ENCODE measurements at regions not wholly inside any gene's neighbourhood (a gene's known extent, or its start where the extent isn't known, plus 50 kb on each side); places are given as distances from the start of the nearest gene placed in this dataset.

DNA sequence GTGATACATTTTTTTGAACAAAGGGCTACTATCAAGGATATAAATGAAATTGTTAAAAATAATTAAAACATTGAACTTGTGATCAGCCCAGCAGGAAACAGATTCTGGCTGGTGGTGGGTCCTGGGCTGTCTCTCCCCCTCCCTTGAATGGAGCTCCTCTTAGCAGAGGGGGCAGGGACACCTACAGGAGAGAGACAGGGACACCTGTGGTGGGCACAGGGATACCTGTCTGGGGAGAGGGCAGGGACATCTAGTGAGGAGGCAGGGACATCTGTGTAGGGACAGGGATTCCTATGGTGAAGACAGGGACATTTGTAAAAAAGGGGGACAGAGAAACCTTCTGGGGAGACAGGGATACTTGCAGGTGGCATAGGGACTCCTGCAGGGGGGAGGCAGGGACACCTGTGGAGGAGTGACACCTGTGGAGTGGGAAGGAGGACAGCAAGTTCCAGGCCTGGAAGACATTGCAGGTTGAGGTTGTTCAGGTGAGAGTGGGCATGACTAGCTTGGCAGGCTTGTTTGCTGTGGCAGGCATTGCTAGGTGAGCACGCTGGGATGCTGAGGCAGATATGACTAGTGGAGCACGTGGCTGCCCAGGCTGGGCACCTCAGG is 264.2 kb downstream of the IRX2 start:
- no peak for DNase-seq

- DNase-seq = no peak
These were observed 265.1 kb downstream of the IRX2 start for GRCh38 chr5:2486373-2486772.

GRCh38 chr5:2482778-2483177 is 268.7 kb downstream of the IRX2 start:
- no peak for DNase-seq

DNA sequence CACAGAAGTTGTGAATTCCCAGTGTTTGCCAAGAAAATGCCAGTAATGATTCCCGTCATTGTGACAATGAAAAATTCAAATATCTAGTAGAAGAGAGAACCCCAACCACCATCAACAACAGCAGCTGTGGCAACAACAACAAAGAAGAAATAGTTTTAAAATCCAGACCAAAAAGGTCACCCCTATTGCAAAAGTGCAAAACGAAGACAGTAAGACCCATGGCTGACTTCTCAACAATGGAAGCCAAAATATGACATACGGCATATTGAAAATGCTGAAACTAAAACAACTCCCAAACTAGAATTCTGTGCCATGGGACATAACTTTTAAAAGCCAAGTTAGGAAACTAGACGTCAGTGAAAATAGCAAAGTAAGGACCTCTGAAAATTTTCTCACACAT is 270.6 kb downstream of the IRX2 start:
- DNase-seq = no peak

DNA sequence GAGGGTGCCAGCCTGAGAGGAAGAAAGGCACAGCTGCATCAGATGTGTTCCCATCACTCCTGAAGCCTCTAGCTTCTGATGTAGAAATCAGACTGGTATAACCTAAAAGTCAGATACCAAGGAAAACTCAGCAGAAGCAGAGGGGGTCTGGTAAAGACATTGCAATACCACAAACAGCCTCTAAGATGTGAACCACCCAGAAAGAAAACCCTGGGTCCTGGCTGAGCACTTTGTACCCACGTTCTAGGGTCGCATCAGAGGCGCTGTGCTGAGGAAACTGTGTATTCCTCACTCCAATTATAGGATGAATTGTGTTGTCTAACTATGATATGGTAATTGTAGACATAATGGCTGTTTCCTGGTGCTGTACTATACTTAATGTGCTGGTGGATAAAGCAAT is 275.6 kb downstream of the IRX2 start:
- DNase-seq = no peak

DNA sequence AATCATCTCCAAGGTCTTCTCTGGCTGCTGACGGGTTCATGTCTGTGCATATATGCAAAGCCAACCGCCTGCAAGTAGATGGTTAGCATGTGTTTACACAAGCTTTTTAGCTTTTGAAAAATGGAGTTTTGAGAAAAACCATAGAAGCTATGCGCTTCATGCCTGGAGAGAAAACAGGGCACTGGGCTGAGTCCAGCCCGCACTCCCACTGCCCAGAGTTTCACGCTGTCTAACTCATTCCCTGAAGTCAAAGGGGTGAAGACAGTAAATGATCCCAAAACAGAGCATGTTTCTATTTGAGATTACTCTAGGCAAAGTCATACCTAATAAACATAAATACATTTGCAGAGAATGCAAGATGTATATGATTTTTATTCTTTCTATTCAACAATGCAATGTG is 278.8 kb downstream of the IRX2 start:
- DNase-seq = no peak

- no peak for DNase-seq
These were observed 280.2 kb downstream of the IRX2 start for GRCh38 chr5:2471152-2471879.

DNA sequence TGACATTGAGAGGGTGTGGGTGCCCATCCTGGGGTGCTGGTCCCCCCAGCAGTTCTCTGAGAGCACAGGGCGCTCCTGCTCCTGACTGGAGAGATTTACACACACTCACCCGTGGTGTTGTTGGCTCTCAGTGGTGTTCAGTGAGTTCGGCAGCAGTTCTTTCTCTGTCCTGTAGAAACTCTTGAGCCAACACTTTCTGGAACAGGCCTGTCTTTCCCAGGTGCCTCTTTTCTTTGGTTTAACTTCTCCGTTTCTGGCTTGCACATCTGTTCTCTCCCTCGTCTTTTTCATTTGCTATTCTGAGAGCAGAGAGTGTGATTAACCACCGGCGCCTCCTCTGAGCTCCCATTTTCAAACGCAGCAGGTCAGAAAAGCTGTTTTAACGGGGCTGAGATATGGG is 284.5 kb downstream of the IRX2 start:
- no peak for DNase-seq

DNA sequence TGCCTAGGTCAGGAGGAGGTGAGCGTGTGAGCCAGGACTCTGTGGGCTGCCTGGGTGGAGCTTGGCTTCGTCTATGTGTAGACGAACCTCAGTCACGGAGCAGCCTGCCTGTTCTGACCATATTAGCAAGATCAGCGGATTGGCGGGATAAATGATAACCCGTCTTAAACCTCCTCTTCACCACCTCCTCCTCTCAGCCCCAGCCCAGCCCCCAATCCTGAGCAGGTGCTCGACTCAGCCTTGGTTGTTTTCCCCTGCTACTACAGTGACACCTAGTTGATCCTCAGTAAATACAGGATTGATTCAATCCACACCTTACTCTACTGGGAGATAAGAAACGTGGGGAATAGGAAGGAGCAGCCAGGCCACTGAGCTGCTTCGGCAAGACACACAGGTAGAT is 286.1 kb downstream of the IRX2 start:
- no peak for DNase-seq

- no peak for DNase-seq
These were observed 287.3 kb downstream of the IRX2 start for GRCh38 chr5:2464141-2464540.

- DNase-seq = no peak
These were observed 289.5 kb downstream of the IRX2 start for GRCh38 chr5:2461701-2462691.

DNA sequence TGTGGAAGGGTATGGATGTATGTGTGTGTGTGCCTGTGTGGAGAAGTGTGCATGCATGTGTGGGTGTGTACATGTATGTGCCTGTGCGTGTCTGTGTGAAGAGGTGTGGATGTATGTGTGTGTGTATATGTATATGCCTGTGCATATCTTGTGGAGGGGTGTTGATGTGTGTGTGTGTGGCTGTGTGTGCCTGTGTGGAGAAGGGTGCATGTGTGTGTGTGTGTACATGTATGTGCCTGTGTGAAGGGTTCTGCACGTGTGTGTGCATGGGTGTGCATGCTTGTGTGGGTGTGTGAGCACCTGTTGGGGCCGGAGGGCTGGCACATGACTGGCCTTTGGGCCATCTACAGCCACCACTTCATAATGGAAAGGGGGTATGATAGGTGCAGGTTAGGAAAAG is 291.4 kb downstream of the IRX2 start:
- no peak for DNase-seq

GRCh38 chr5:2459251-2459650 is 292.2 kb downstream of the IRX2 start:
- no peak for DNase-seq

DNA sequence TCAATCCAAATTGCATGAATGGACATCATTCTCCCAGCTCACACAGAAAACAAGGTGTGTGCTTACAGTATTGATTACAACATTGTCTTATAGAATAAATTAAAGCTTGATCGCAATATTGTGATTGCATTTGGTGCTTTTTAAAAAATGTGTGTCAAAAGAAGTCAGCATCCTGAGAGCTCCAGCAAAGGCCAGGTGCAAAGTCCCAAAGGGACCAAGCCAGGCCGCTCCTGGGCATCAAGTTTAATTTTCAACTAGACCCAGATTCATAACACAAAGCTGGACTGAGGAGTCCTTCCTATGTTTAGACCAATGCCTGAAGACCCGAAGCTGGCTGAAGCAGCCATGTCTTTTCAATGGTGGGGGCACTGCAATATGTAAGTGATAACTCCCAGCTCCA is 295.6 kb downstream of the IRX2 start:
- no peak for DNase-seq

DNA sequence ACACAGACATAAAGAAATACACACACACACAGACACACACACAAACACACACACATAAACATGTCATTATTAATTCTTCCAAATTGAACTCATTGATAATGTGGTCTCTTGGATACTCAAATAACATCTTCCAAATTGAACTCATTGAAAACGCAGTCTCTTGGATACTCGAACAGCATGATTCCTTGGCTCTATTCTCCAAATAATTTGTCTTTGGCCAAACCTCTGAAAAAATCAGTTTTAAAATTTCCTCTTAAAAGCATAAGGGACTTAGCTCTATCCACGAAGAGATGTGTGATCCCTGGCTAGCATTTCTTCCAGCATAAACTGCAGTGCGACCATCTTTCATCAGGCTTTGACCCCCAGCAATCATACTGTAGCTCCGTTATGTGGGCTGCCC is 296.6 kb downstream of the IRX2 start:
- no peak for DNase-seq

- no peak for DNase-seq
These were observed 297.7 kb downstream of the IRX2 start for GRCh38 chr5:2453781-2454180.

- DNase-seq = no peak
These were observed 300.4 kb downstream of the IRX2 start for GRCh38 chr5:2451100-2451499.

DNA sequence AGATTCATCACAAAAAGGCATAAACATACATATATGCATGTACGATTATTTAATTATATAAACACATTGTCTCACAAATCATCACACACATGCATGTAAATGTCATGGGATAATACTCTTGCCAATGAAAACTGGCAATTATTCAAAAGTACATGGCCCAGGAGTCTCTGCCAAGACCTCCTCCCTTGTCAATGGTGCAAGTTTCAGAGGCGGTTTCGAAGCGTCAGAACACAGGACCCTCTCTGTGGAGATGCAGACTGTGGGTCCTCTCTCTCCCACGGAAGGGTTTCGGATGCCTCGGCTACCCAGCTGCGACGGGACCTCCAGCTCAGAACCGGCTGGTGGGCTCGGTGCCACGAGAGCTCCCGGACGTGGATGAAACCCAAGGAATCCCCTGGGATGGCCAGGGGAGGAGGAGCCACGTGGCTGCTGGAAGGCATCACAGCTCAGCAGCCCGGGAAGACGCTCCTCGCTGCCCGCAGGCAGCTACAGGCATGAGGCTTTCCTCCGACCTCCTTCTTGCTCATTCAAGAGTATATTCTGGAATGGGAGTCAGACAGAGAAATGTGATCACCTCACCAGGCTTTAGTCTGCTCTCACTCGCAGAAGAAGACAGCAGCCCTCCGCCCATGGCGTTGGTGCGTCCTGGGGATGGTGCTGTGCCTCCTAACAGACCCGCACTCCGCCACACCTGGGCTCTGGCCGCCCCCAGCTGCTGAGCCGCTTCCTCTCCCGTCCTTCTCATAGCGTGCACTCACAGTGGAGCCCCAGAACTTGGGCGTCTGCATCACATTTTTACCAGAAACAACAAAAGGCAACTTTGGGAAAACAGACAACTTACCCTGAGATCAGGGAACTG is 308.8 kb downstream of the IRX2 start:
- no peak for DNase-seq

DNA sequence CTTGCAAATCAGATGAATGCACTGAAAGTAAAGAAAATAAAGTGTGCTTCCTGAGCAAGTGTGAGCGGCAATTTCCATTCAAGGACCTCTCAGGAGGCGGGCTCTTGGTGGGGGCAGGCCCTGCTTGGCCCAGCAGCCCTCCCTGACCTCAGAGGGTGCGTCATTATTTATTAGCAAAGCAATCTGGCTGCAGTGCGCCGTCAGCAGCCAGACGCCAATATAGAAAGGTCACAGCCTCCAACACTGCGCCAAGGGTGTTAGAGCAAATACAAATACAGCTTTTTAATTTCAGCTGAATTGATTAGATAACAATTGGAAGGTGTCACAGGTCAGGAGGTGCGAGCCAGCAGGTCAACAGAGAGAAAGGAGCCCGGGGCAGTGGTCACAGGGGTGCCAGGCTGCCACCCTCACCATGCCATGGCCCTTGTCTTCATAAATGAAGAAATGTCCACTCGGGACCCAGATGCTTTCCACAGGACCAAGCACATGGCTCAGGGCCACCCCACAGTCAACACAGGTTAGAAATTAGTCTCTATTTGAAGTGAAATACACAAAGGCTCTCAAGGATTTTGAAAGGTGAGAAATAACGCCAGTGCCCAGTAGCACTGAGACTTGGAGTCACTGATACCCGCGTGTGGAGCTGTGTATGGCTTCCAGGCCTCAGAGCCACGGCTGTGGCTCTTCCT is 309.8 kb downstream of the IRX2 start:
- no peak for DNase-seq

GRCh38 chr5:2439608-2440007 is 311.9 kb downstream of the IRX2 start:
- no peak for DNase-seq

- no peak for DNase-seq
These were observed 318.4 kb downstream of the IRX2 start for GRCh38 chr5:2433086-2433485.

All from CD4-positive, alpha-beta T cell treated with Interleukin-17A for 1 hour (primary cell).